Stimulated activated CD8-positive, alpha-beta memory T cell treated with anti-CD3 and anti-CD28 coated beads, Interleukin-12 subunit alpha, Interleukin-12 subunit beta, amount 100 ng/mL, for 24 hours (primary cell): ENCODE measurements at regions not wholly inside any gene's neighbourhood (a gene's known extent, or its start where the extent isn't known, plus 50 kb on each side); places are given as distances from the start of the nearest gene placed in this dataset.
A peak's percentile ranks its signal among the peaks of the same experiment; 100 is the strongest.
"Not testable (repeated sequence)": the region's sequence is repeated elsewhere in the genome, so short reads cannot be mapped to it uniquely, and the experiment has no call there.

Source experiments
- DNase-seq: peaks from one replicate; pipeline ENCODE4 v3.0.0-alpha.2; 2020; ENCODE audit errors: extremely low read depth

DNA sequence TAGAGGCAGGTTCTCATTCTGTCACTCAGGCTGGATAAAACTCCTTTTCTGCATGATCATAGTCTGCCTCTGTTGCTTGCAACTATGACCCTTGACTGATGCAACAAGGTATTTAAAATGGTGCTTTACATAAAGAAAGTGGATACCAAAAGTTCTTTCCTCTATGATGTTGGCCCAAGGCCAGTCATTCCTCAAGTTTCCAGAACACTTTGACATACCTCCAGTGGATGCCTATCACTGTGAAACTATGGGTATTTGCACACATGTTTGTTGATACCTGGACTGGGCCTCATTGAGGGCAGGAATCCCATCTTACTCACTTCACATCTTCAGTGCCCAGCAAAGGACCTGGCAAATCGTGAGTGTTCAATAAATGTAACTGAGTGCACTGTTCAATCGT lies 159.0 kb upstream of the ZC3H12C start:
- no peak for DNase-seq

DNA sequence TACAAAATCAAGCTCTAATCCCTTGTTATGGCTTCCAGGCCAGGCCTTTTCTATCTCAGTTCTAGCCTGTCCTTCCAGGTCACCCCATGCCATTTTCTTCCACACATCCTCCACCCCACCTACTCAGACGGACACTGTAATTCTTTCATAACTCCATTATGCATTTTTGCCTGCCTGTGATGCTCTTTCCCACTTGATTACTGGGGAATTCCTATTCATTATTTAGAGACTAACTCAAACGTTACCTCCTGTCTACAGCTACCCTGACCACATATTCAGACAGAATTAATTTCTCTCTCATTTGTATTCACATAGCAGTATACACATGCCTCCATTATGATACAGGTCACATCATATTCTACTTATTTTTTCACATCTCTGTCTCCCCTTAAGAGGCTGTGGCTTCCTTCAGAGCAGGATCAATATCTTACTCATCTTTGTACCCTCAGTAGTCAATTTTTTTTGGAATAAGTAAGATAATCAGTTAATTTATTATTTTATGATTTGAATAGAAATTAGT lies 156.5 kb upstream of the ZC3H12C start:
- no peak for DNase-seq

GRCh38 chr11:109937968-109938367 lies 155.2 kb upstream of the ZC3H12C start:
- DNase-seq = no peak

DNA sequence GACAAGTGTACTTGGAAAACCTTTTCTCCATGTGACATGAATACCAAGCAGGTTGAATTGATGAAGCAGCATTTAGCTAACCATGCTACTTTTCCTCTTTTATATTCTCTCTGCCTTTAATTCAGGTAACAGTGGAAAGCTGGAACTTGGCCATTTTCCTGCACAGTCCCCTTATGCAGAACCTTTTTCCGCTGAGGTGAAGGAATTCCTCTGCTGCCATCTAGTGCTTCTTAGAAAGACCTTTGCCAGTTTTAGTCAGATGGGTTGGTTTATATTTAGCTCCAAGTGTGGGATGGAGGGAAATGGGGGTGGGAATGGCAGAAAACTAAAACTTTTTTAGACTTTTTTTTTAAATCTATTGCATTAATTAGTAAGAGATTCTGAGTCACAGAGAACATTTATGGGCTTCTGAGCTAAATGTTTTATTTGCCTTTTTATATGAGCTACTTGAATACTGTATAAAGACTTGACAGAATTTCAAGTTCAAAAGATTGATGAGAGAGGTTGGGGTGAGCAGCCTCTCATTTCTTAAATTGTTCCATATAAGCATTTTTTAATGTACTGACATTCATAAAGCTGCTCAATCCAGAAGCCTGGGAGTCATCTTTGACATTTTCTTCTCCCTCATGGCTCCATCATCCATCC lies 153.9 kb upstream of the ZC3H12C start:
- DNase-seq = no peak

GRCh38 chr11:109940816-109941215 lies 152.4 kb upstream of the ZC3H12C start:
- no peak for DNase-seq

- DNase-seq = no peak
Measured at GRCh38 chr11:109945626-109946321, 147.4 kb upstream of the ZC3H12C start.

DNA sequence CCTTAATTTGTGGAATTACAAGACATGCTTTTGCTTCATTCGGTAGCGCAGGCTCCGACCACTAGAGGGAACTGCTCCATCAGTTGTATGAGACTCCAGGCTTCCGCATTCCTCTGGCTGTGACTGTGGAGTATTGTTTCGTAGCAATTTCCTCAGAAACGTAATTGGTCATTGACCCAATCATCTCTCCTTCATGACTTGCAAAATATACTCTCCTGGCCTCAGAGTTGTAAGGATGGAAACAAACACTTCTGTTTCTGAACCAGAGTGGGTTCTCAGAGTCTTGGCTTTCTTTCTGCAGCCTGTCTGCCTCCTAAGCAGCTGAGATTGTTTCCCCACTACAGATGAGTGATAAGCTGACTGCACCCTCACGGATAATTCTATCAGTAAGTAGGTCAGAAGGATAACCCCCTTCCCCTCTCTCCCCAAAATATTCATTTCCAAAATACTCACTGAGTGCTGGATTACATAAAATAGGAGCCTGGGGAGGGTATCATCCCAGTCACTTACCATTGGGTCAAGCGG lies 146.8 kb upstream of the ZC3H12C start:
- DNase-seq = peak; percentile 2

- DNase-seq = no peak
Measured at GRCh38 chr11:109954534-109954933, 138.7 kb upstream of the ZC3H12C start.

GRCh38 chr11:109956124-109956793 lies 136.9 kb upstream of the ZC3H12C start:
- DNase-seq = no peak

DNA sequence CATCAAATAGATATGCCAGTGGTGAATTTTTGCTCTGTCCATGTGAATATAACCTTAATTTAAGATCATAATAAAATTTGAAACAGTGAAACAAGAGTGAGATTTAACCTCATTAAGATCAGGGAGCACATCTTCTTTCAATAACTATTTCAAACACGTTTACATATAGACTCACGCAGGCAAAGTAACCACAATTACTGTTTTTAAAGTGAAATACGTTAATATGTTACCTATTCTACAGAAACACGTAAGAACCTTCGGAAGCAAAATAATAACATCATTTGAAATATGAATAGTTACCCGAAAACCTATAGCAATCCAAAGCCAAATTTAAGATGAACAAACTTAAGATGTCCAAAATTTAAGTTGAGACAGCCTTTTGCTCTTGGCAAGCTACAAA lies 136.2 kb upstream of the ZC3H12C start:
- no peak for DNase-seq

DNA sequence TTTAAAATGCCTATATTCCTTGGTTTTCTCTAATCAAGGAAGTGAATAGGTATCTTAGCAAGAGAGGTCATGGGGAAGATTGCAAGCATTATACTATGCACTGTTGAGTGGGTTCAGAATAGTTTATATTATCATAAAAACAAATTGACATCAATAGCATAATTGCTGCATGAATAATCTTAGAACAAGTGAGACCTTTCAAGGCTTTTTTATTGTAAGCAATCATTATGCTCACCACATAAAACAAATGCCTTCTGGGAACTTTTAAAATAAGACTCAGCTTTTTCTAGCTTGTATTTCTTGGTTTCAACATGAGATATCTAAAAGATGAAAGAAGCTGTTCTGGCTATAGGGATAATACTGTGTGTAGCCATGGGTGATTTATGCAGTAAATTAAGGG lies 135.6 kb upstream of the ZC3H12C start:
- DNase-seq = no peak

GRCh38 chr11:109958131-109958820 lies 134.9 kb upstream of the ZC3H12C start:
- DNase-seq = no peak

GRCh38 chr11:109958821-109959166 lies 134.4 kb upstream of the ZC3H12C start:
- DNase-seq = no peak

DNA sequence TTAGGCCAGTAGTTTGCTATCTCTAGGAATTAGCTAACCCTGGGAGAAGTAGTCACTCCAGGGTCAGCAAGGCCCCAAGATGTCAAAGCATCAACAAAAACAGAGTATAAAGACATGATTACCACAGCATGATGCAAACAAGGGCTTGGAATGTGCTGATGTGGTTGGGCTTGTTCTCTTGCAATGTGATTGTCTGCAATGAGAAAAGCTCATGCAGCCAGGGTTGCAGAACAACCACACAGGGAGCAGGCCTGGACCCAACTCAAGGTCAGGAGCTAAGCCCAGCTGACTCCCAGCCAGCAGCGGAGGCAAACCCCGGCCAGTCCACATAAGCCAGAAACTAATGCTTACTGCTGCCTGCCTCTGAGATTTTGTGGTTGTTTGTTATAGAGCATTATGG lies 132.4 kb upstream of the ZC3H12C start:
- DNase-seq = no peak

DNA sequence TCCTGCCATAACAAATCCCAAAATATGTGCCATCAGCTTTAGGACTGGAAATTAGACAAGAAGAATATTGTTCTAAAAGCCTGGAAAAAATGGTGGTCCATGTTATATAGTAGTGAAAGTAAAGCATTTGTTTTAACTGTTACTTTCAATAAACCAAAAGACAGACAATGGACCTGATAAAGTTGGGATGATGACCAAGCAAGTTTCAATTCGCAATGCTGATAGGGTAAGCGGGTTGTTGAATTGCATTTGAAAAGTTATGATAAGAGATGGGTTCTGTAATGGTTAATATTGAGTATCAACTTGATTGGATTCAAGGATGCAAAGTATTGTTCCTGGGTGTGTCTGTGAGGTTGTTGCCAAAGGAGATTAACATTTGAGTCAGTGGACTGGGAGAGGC lies 131.9 kb upstream of the ZC3H12C start:
- no peak for DNase-seq

GRCh38 chr11:109963101-109963500 lies 130.1 kb upstream of the ZC3H12C start:
- DNase-seq = no peak

DNA sequence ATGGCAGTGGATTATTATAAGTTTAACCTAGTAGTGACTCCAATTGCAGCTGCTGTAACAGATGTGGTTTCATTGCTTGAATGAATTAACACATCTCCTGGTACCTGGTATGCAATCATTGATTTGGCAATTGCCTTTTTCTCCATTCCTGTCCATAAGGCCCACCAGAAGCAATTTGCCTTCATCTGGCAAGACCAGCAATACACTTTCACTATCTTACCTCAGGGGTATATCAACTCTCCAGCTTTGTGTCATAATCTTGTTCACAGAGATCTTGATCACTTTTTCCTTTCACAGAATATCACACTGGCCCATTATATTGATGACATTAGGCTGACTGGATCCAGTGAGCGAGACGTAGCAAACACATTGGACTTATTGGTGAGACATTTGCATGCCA lies 128.7 kb upstream of the ZC3H12C start:
- DNase-seq = no peak

- not testable (repeated sequence) for DNase-seq
Measured at GRCh38 chr11:109965445-109965844, 127.7 kb upstream of the ZC3H12C start.

GRCh38 chr11:109965926-109966325 lies 127.3 kb upstream of the ZC3H12C start:
- not testable (repeated sequence) for DNase-seq

DNA sequence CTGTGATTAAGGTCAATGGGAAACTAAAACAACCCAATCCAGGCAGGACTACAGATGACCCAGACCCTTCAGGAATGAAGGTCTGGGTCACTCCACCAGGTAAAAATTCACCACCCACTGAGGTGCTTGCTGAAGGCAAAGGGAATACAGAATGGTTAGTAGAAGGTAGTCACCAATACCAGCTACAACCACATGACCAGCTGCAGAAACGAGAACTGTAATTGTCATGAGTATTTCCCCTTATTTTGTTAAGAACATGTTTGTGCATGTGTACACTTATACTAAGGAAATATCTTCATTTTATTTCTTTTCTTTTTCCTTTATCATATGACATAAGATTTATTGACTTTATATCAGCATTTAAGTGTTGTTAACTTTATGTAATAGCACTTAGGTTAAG lies 126.1 kb upstream of the ZC3H12C start:
- DNase-seq = not testable (repeated sequence)

DNA sequence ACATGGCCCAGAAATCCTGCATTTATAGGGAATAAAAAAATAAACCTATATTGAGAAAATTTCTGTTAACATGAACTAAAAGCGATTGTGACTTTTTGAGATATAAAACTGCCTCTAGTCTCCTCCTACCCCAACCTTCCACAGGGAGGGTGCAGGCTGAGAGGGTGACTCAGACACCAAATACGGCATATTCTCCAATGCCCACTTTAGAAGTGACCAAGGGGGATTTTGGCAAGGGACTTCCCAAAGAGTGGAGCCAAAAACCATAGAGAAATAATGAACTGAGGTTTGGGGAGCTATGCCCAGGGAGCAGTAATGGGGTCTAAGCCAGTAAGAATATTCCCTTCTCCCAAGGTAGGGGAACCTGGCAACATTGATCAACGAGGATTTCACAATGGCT lies 124.9 kb upstream of the ZC3H12C start:
- no peak for DNase-seq

- DNase-seq = no peak
Measured at GRCh38 chr11:109968781-109969180, 124.4 kb upstream of the ZC3H12C start.
